GM12892 (cell line): ENCODE measurements at regions not wholly inside any gene's neighbourhood (a gene's known extent, or its start where the extent isn't known, plus 50 kb on each side); places are given as distances from the start of the nearest gene placed in this dataset.

Experiments used
- DNase-seq: peaks from one replicate; pipeline ENCODE4 v3.0.0; 2011; ENCODE audit not compliant: insufficient read length
- FAIRE-seq: peaks from 2 replicates; lab custom pipeline; 2011; peaks lifted over from hg19 to GRCh38; lab: Jason Lieb, UNC
- POLR2A ChIP-seq: IDR thresholded peaks from 2 replicates; pipeline ENCODE4 v1.6.1; 2011; ENCODE audit warnings: low read depth, low read length, control low read depth
- POLR2AphosphoS5 ChIP-seq: IDR thresholded peaks from 2 replicates; pipeline ENCODE4 v1.6.1; 2011; ENCODE audit warnings: low read depth, low read length, control low read depth
- TAF1 ChIP-seq: IDR thresholded peaks from 2 replicates; pipeline ENCODE4 v1.6.1; 2011; ENCODE audit warnings: low read depth, mild to moderate bottlenecking, control low read depth, low read length, borderline replicate concordance

- no peak for DNase-seq
- peak; percentile 5 for FAIRE-seq
- TF ChIP-seq TAF1 (no peak), POLR2AphosphoS5 (no peak), POLR2A (no peak)
These were observed 131.2 kb downstream of the CBLN2 start for GRCh38 chr18:72412927-72413326.

- DNase-seq (no peak), FAIRE-seq (no peak)
- TF ChIP-seq TAF1 (no peak), POLR2AphosphoS5 (no peak), POLR2A (no peak)
These were observed 132.9 kb downstream of the CBLN2 start for GRCh38 chr18:72411261-72411660.

GRCh38 chr18:72410399-72410798 lies 133.7 kb downstream of the CBLN2 start:
- FAIRE-seq, result no peak
- TF ChIP-seq POLR2A, result no peak
- no peak for TF ChIP-seq POLR2AphosphoS5
- no peak for TF ChIP-seq TAF1
- no peak for DNase-seq

- TF ChIP-seq POLR2A (no peak), TAF1 (no peak), POLR2AphosphoS5 (no peak)
- no peak for FAIRE-seq
- no peak for DNase-seq
These were observed 134.2 kb downstream of the CBLN2 start for GRCh38 chr18:72409903-72410302.

GRCh38 chr18:72407048-72407447 lies 137.1 kb downstream of the CBLN2 start:
- FAIRE-seq (no peak), DNase-seq (no peak)
- TF ChIP-seq POLR2A (no peak), TAF1 (no peak), POLR2AphosphoS5 (no peak)

- DNase-seq (no peak), FAIRE-seq (no peak)
- no peak for TF ChIP-seq POLR2AphosphoS5
- TF ChIP-seq TAF1, result no peak
These were observed 152.2 kb downstream of the CBLN2 start for GRCh38 chr18:72391951-72392350.

- DNase-seq (no peak), FAIRE-seq (no peak)
- TF ChIP-seq POLR2A, result no peak
- TF ChIP-seq POLR2AphosphoS5, result no peak
- TF ChIP-seq TAF1, result no peak
These were observed 152.7 kb downstream of the CBLN2 start for GRCh38 chr18:72391427-72391826.

GRCh38 chr18:72378016-72378415 lies 166.1 kb downstream of the CBLN2 start:
- TF ChIP-seq TAF1, result no peak
- no peak for TF ChIP-seq POLR2A
- TF ChIP-seq POLR2AphosphoS5, result no peak
- DNase-seq (no peak), FAIRE-seq (no peak)

GRCh38 chr18:72376256-72376655 lies 167.9 kb downstream of the CBLN2 start:
- FAIRE-seq (no peak), DNase-seq (no peak)
- TF ChIP-seq POLR2A (no peak), POLR2AphosphoS5 (no peak), TAF1 (no peak)

GRCh38 chr18:72375618-72376017 lies 168.5 kb downstream of the CBLN2 start:
- DNase-seq (no peak), FAIRE-seq (no peak)
- no peak for TF ChIP-seq POLR2A
- no peak for TF ChIP-seq POLR2AphosphoS5
- TF ChIP-seq TAF1, result no peak

- no peak for TF ChIP-seq TAF1
- TF ChIP-seq POLR2AphosphoS5, result no peak
- TF ChIP-seq POLR2A, result no peak
- no peak for DNase-seq
- FAIRE-seq, result no peak
These were observed 172.1 kb downstream of the CBLN2 start for GRCh38 chr18:72372076-72372475.

- no peak for FAIRE-seq
- TF ChIP-seq POLR2A (no peak), POLR2AphosphoS5 (no peak), TAF1 (no peak)
- DNase-seq, result no peak
These were observed 175.8 kb downstream of the CBLN2 start for GRCh38 chr18:72368308-72368707.
